HL-60 (cell line): ENCODE measurements at regions not wholly inside any gene's neighbourhood (a gene's known extent, or its start where the extent isn't known, plus 50 kb on each side); places are given as distances from the start of the nearest gene placed in this dataset.

ENCODE experiments used
- CTCF ChIP-seq: IDR thresholded peaks from one replicate; pipeline ENCODE4 v1.5.1; 2011; ENCODE audit warnings: low read length, control low read depth, inconsistent platforms; ENCODE audit not compliant: insufficient read depth
- GABPA ChIP-seq: IDR thresholded peaks from 2 replicates; pipeline ENCODE4 v1.6.1; 2012; ENCODE audit warnings: low read depth
- POLR2AphosphoS5 ChIP-seq: IDR thresholded peaks from 2 replicates; pipeline ENCODE4 v1.6.1; 2012; ENCODE audit warnings: low read depth
- REST ChIP-seq: IDR thresholded peaks from 2 replicates; pipeline ENCODE4 v1.6.1; 2012; ENCODE audit warnings: low read depth; ENCODE audit not compliant: insufficient replicate concordance
- SPI1 ChIP-seq: IDR thresholded peaks from 2 replicates; pipeline ENCODE4 v1.6.1; 2012; ENCODE audit warnings: low read depth, mild to moderate bottlenecking, borderline replicate concordance

- TF ChIP-seq GABPA: no peak
- TF ChIP-seq CTCF: no peak
- TF ChIP-seq REST: no peak
- TF ChIP-seq POLR2AphosphoS5: no peak
- TF ChIP-seq SPI1: no peak
Observed at GRCh38 chr12:115273456-115273855, 589.5 kb upstream of the TBX3 start.
